Caki2 (cell line): ENCODE measurements at regions not wholly inside any gene's neighbourhood (a gene's known extent, or its start where the extent isn't known, plus 50 kb on each side); places are given as distances from the start of the nearest gene placed in this dataset.

Source experiments
- DNase-seq: peaks from one replicate; pipeline ENCODE4 v3.0.0-alpha.2; 2015; ENCODE audit warnings: low read depth
- in situ Hi-C: cut with HindIII; loops from 2 replicates; pipeline ENCODE4 v1.10.0; 2016; ENCODE audit warnings: low sequenced_read_pairs, low pct_unique_long_range_greater_than_20kb, mixed read lengths

DNA sequence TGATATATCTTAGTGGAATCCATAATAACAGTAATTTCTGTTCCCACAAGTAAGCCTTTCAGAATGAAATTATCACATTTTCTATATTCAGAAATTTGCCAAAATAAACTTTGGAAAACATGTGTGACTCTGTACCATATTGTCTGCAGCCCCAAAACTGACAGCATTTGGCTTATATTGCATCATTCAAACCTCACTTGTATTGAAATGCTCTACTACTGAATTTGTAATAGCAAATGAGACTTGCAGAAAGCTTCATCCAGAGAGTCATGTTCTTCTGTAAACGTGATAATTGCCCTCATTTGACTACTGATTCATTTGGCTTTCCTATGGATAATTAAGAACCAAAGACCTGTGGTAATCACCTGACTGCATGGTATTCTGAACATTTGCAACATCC, 1249.5 kb upstream of the CDH18 start:
- in situ Hi-C loops = no loop called here
- no peak for DNase-seq

GRCh38 chr5:21236971-21237427, 1249.0 kb upstream of the CDH18 start:
- no peak for DNase-seq
- in situ Hi-C loops = no loop called here

GRCh38 chr5:21236104-21236503, 1248.1 kb upstream of the CDH18 start:
- DNase-seq = no peak
- in situ Hi-C loops = no loop called here

GRCh38 chr5:21225223-21226064, 1237.4 kb upstream of the CDH18 start:
- DNase-seq = no peak
- in situ Hi-C loops = no loop called here

DNA sequence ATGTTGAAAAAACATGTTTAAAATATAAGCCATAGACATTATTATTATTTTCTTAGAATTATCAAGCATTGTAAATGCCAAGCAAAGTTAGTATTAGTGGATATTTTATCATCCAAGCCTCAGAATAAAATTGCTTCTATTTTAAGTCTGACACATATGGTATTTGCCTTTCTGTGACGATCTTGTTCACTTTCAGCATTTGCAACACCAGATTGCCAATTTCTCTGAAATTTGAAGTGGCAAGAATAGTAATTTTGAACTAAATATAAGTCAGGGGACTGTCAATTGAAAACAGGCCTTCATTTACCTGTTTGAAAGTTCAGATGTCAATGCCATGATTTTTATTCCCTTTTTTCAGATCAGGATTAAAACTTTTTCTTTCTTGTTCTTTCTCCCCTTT, 1233.6 kb upstream of the CDH18 start:
- DNase-seq = no peak
- in situ Hi-C loops = no loop called here

- in situ Hi-C loops = no loop called here
- no peak for DNase-seq
Measured at GRCh38 chr5:21219966-21220365, 1232.0 kb upstream of the CDH18 start.

GRCh38 chr5:21219251-21219650, 1231.3 kb upstream of the CDH18 start:
- no peak for DNase-seq
- in situ Hi-C loops = no loop called here

DNA sequence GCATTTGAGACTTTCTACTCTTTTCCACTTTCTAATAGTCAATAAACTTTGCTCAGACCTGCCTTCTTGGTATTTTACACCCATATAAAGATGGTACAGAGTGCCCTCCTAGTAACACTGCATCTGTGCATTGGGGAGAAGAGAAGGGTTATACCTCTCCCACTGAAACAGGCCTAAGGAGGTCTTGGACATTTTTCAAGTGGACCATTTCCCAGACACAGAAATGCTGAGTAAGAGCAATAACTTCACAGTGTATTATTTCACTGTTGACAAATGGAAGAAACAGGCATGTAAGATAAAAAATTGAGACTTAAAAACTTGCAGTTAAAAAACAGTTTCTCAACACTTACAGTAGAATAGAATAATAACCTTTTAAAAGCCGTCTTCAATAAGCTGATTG, 1224.0 kb upstream of the CDH18 start:
- in situ Hi-C loops = no loop called here

DNA sequence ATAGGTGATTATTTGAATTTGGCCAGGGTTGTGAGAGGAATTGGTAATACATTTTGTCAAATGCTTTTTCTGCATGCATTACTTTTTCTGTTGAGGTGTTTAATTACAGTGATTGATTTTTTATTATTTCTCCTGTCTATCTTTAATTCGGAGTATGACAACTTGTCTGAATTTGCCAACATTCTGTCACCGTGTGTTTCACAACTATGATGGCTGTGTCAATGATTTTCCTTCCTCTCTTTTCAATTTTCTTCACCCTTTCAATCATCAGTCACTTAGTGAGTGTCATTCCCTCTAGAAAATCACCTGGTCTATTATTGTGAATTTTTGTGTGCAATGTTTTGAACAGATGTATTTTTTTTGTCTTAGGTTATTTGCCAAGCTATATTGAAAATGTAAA, 1221.4 kb upstream of the CDH18 start:
- DNase-seq = no peak
- in situ Hi-C loops = no loop called here

More for the DNA sequence above, 1224.0 kb upstream of the CDH18 start:
- no peak for DNase-seq

- DNase-seq = no peak
- in situ Hi-C loops = no loop called here
Measured at GRCh38 chr5:21199087-21199486, 1211.1 kb upstream of the CDH18 start.

GRCh38 chr5:21195145-21195544, 1207.1 kb upstream of the CDH18 start:
- in situ Hi-C loops = no loop called here

DNA sequence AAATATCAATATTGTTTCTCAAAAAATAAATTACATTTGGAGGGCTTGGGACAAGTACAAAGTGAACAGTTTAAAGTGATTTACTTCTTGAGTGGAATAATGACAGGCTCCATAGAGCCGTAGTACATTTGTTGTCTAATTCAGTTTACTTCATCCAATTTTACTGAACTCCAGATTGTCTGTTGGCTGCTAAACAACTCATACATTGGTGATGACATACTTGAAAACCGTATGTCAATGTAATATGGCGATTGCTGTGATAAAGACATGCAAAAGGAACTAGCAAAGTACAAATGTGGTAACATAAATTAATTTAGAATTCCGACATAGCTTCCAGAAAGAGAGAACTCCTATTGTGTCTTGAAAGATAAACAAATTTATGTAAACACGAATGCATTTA, 1197.5 kb upstream of the CDH18 start:
- in situ Hi-C loops = no loop called here

More at GRCh38 chr5:21195145-21195544, 1207.1 kb upstream of the CDH18 start:
- DNase-seq = no peak

DNA sequence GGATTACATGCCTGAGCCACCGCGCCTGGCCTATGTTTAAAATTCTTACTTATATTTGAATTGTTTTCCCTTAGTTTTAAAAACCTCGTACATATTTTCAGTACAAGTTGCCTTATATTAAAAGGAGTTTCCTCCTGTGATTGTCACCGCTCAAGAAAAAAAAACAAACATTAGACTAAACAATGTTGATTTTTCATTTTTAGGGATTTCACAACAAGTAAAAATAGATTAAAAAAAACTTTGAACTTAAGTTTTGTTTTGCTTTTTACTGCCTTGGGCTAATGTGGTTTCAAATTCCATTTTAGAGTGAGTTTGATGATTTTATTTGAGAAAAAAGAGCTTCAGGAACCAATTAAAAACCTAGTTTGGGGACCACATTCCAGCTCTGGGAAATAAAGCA, 1196.6 kb upstream of the CDH18 start:
- no peak for DNase-seq
- in situ Hi-C loops = no loop called here

More for the DNA sequence above, 1197.5 kb upstream of the CDH18 start:
- DNase-seq = no peak

GRCh38 chr5:21181609-21182125, 1193.7 kb upstream of the CDH18 start:
- DNase-seq = no peak
- in situ Hi-C loops = no loop called here

GRCh38 chr5:21173526-21173925, 1185.5 kb upstream of the CDH18 start:
- in situ Hi-C loops = no loop called here
- DNase-seq = no peak

DNA sequence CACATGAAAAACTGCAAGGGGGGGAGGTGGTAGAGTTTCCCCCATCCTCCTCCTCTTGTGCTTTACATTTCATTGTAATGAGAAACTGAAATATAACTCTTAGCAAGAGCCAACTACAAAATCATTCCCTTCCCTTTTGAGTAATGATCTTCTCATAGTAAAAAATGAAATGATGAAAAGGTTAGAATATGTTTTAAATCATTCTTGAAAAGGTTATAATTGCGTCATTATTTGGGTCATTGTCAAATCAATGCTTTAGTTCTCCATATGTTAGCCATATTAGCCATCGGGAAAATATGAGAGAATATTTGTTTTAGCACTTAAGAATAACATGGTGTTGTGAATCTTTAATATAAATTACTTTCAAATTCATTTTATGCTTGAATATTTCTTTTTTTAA, 1185.0 kb upstream of the CDH18 start:
- in situ Hi-C loops = no loop called here
- no peak for DNase-seq

DNA sequence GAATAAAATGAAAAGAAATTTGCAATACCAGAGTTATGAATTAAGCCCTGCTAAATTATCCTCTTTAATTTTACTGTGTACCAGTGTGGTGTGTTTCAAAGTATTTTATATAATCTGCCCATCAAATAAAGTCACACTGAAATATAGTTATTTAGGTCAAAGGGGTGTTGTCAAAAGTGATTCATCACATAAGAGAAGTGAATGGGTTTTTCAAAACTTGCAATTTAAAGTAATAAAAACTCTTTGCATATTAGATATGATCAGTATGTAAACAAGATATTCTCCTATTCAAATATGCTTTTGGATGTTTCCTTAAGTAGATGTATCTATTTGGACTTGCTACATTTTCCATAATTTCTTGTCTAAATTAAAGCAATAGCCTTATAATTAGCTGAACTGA, 1183.0 kb upstream of the CDH18 start:
- in situ Hi-C loops = no loop called here
- no peak for DNase-seq

- in situ Hi-C loops = no loop called here
Measured at GRCh38 chr5:21168557-21168956, 1180.6 kb upstream of the CDH18 start.

DNA sequence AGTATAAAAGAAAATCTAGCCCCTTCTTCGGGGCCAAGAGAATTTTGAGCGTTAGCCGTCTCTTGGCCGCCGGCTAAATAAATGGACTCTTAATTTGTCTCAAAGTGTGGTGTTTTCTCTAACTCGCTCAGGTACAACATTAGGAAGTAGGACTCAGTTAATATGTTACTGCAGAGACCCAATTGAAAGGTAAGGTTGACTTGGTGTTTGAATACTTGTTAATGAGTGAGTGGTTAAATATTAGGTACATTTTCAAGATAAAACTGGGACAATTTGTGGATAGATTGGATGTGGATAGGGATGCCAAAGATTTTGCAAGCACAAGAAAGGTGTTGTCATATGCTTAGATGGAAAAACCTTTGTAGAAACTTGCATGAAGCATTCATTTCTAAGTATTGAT, 1177.3 kb upstream of the CDH18 start:
- in situ Hi-C loops = no loop called here
- DNase-seq = no peak

More at GRCh38 chr5:21168557-21168956, 1180.6 kb upstream of the CDH18 start:
- DNase-seq = no peak

DNA sequence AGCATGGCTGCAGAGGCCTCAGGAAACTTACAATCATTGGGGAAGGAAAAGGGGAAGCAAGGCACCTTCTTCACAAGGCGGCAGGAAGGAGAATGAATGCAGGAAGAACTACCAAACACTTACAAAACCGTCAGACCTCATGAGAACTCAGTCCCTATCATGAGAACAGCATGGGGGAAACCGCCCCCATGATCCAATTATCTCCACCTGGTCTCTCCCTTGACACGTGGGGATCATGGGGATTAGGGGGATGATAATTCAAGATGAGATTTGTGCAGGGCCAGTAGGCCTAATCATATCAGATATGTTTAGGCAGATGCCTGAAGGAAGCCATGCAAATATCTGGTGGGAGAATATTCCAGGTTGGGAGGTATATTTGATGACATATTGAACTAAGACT, 1176.4 kb upstream of the CDH18 start:
- in situ Hi-C loops = no loop called here
- no peak for DNase-seq
